ENCODE measurements at regions not wholly inside any gene's neighbourhood (a gene's known extent, or its start where the extent isn't known, plus 50 kb on each side); places are given as distances from the start of the nearest gene placed in this dataset.

DNA sequence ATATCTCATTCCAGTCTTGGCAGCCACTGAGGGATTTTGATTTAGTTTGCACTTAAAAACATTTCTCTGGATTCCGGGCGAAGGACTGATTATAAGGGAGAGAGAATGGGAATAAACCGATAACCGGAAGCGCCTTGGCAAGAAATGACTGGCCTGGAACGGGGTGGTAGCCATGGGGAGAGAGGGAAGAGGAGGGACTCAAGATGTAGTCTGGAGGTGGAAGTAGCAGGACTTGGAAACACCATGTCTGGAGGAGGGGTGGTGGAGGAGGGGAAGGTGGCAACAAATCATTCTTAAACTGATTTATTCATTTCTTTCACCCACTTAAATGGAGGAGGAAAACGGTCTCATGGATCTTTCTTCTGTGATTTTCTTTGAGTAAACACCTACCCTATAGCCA is 238.1 kb downstream of the REEP3 start:
- TF ChIP-seq, protein P1, sequence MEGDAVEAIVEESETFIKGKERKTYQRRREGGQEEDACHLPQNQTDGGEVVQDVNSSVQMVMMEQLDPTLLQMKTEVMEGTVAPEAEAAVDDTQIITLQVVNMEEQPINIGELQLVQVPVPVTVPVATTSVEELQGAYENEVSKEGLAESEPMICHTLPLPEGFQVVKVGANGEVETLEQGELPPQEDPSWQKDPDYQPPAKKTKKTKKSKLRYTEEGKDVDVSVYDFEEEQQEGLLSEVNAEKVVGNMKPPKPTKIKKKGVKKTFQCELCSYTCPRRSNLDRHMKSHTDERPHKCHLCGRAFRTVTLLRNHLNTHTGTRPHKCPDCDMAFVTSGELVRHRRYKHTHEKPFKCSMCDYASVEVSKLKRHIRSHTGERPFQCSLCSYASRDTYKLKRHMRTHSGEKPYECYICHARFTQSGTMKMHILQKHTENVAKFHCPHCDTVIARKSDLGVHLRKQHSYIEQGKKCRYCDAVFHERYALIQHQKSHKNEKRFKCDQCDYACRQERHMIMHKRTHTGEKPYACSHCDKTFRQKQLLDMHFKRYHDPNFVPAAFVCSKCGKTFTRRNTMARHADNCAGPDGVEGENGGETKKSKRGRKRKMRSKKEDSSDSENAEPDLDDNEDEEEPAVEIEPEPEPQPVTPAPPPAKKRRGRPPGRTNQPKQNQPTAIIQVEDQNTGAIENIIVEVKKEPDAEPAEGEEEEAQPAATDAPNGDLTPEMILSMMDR (IDR thresholded peaks at IDR 0.05), result no peak
- TF ChIP-seq POLR2A (IDR thresholded peaks at IDR 0.05), result no peak
